ENCODE measurements at regions not wholly inside any gene's neighbourhood (a gene's known extent, or its start where the extent isn't known, plus 50 kb on each side); places are given as distances from the start of the nearest gene placed in this dataset.

- 10% methylated on average over 14 of the region's 31 CpGs for WGBS (ENCODE audit: insufficient coverage)
- peak; percentile 32 to 61 (median 45) for ATAC-seq (replicated peaks in 1 of 4)
- ChIA-PET CTCF (interaction anchor here in 1 of 2 donors (0.7 to 1.3 kb wide), 3 partner anchors 359 to 371 kb away, joined by 3 to 5 read pairs (median 4); no protein-coding TSS in a partner anchor), POLR2A (interaction anchor here (0.5 to 0.6 kb wide), 2 partner anchors 229 to 907 kb away, joined by 4 to 5 read pairs; no protein-coding TSS in a partner anchor)
- Mint-ChIP-seq H3K4me1 (peaks cover 12 to 30% (median 18%) of the 10 kb centered on the region in 3 donors), H3K4me3 (peak overlapping the region; percentile 58 to 68 (median 68)), H3K9me3 (no peaks in the 10 kb centered on the region), H3K27ac (no peak overlapping the region), H3K36me3 (no peaks in the 10 kb centered on the region), H3K27me3 (peaks cover 35 to 69% of the 10 kb centered on the region in 2 donors)
- Histone ChIP-seq H3K4me3 (ENCODE audit: control insufficient read depth in 1 of 2, extremely low read depth in 1 of 2, low read length in 1 of 2) (peak overlapping the region; percentile 5 to 30), H3K27ac (ENCODE audit: low read length) (no peak overlapping the region), H3K4me1 (ENCODE audit: control insufficient read depth in 1 of 2, extremely low read depth in 1 of 2, insufficient read depth in 2 of 2, low read length in 2 of 2) (peaks cover 0 to 16% of the 10 kb centered on the region in 2 experiments), H3K9me3 (no peaks in the 10 kb centered on the region), H3K27me3 (replicated peaks in 1 of 2; ENCODE audit: control insufficient read depth in 2 of 2, extremely low read depth in 1 of 2, insufficient read depth in 2 of 2, low read length in 1 of 2) (peaks cover 7 to 73% of the 10 kb centered on the region in 2 experiments), H3K36me3 (ENCODE audit: control insufficient read depth in 2 of 2, extremely low read depth in 1 of 2, insufficient read depth in 1 of 2, low read length in 1 of 2) (no peaks in the 10 kb centered on the region)
- DNase-seq = peak in 23 of 35 experiments; percentile 2 to 37 (median 13)
Measured at GRCh38 chr1:10866321-10867093, 70.1 kb upstream of the CASZ1 start.

DNA sequence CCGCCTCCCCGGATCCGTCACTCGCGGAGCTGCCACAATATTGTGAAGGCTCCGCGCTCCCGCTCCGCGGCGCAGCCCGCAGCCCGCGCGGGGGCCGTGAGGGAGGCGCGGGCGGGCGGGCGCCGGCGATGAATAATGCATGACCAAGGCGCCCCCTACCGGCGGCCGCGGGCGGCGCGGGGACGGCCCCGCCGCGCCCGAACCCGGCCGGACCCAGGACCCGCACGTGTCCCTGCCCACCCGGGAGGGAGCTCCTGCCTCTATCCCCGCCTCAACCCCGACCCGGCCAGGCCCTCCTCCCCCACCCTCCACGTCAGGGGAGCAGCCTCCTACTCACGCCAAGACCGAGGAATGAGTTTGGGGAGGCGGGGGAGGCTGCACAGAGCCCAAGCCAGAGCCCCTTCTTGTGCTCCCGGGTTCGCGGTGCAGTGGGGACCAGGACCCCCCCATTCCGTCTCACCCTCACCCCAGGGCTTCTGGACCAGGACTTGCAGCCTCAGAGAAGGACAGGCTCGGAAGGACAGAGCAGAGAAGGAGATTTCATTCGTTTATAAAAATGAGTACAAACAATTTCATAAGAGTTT, 70.8 kb upstream of the CASZ1 start:
- H3K27ac ChIP-seq (ENCODE audit: low read length) = no peak overlapping the region
- peaks cover 12 to 30% (median 18%) of the 10 kb centered on the region in 3 donors for H3K4me1 Mint-ChIP-seq
- H3K4me3 ChIP-seq (ENCODE audit: control insufficient read depth in 1 of 2, extremely low read depth in 1 of 2, low read length in 1 of 2) = peak overlapping the region; percentile 5 to 10
- DNase-seq (peak; percentile 10 to 77 (median 54)), ATAC-seq (replicated peaks in 1 of 4) (peak; percentile 85 to 92 (median 88))
- H3K9me3 ChIP-seq = no peaks in the 10 kb centered on the region
- no peaks in the 10 kb centered on the region for H3K9me3 Mint-ChIP-seq
- CTCF ChIA-PET = interaction anchor here (0.5 to 1.3 kb wide), 3 partner anchors 359 to 380 kb away, joined by 3 to 5 read pairs (median 3); no protein-coding TSS in a partner anchor
- no peak overlapping the region for H3K27ac Mint-ChIP-seq
- no peaks in the 10 kb centered on the region for H3K36me3 Mint-ChIP-seq
- POLR2A ChIA-PET = interaction anchor here (0.5 to 0.6 kb wide), 2 partner anchors 228 to 906 kb away, joined by 4 to 5 read pairs; no protein-coding TSS in a partner anchor
- H3K4me1 ChIP-seq (ENCODE audit: control insufficient read depth in 1 of 2, extremely low read depth in 1 of 2, insufficient read depth in 2 of 2, low read length in 2 of 2) = peaks cover 0 to 16% of the 10 kb centered on the region in 2 experiments
- peak overlapping the region in 1 of 3 donors; percentile 60 for H3K4me3 Mint-ChIP-seq
- peaks cover 7 to 73% of the 10 kb centered on the region in 2 experiments for H3K27me3 ChIP-seq (replicated peaks in 1 of 2; ENCODE audit: control insufficient read depth in 2 of 2, extremely low read depth in 1 of 2, insufficient read depth in 2 of 2, low read length in 1 of 2)
- H3K27me3 Mint-ChIP-seq = peaks cover 41 to 76% of the 10 kb centered on the region in 2 donors
- under 1% methylated on average over 37 of the region's 54 CpGs for WGBS (ENCODE audit: insufficient coverage)
- H3K36me3 ChIP-seq (ENCODE audit: control insufficient read depth in 2 of 2, extremely low read depth in 1 of 2, insufficient read depth in 1 of 2, low read length in 1 of 2) = no peaks in the 10 kb centered on the region

- H3K36me3 Mint-ChIP-seq = no peaks in the 10 kb centered on the region
- no peak overlapping the region for H3K27ac Mint-ChIP-seq
- POLR2A ChIA-PET = no interaction called here
Measured at GRCh38 chr1:10867914-10868598, 71.6 kb upstream of the CASZ1 start.

DNA sequence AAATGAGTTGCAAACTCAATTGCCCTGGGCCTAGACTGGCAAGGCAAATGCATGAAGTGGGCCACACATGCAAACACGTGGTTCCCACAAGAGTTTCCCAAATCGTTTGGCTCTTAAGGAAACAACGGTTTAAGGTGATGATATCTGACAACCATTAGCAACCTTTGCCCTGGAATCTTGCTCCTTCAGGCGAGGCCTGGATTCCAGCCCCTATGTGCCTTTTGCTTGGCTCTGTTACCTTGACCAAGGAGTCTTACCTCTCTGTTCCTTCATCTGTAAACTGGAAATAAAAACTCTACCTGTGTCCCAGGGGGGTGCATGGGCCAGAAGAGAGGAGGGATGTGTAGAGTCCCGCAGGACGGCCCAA, 72.1 kb upstream of the CASZ1 start:
- WGBS (ENCODE audit: insufficient coverage) = 76% methylated on average over 6 of the region's 6 CpGs
- ChIA-PET CTCF (interaction anchor here in 1 of 2 donors (0.6 kb wide), 1 partner anchor 369 kb away, joined by 3 read pairs; no protein-coding TSS in a partner anchor), POLR2A (no interaction called here)

More at GRCh38 chr1:10867914-10868598, 71.6 kb upstream of the CASZ1 start:
- Mint-ChIP-seq H3K9me3 (no peaks in the 10 kb centered on the region), H3K27me3 (peaks cover 42 to 72% of the 10 kb centered on the region in 2 donors), H3K4me1 (peaks cover 12 to 30% (median 18%) of the 10 kb centered on the region in 3 donors), H3K4me3 (peak overlapping the region in 2 of 3 donors; percentile 25 to 60)
- H3K9me3 ChIP-seq = no peaks in the 10 kb centered on the region
- H3K4me3 ChIP-seq (ENCODE audit: control insufficient read depth in 1 of 2, extremely low read depth in 1 of 2, low read length in 1 of 2) = no peak overlapping the region
- H3K36me3 ChIP-seq (ENCODE audit: control insufficient read depth in 2 of 2, extremely low read depth in 1 of 2, insufficient read depth in 1 of 2, low read length in 1 of 2) = no peaks in the 10 kb centered on the region
- no peak overlapping the region for H3K27ac ChIP-seq (ENCODE audit: low read length)
- no peak for ATAC-seq (replicated peaks in 1 of 4)
- no peak for DNase-seq
- peaks cover 7 to 68% of the 10 kb centered on the region in 2 experiments for H3K27me3 ChIP-seq (replicated peaks in 1 of 2; ENCODE audit: control insufficient read depth in 2 of 2, extremely low read depth in 1 of 2, insufficient read depth in 2 of 2, low read length in 1 of 2)
- WGBS (ENCODE audit: insufficient coverage) = 74% methylated on average over 17 of the region's 17 CpGs
- peaks cover 0 to 16% of the 10 kb centered on the region in 2 experiments for H3K4me1 ChIP-seq (ENCODE audit: control insufficient read depth in 1 of 2, extremely low read depth in 1 of 2, insufficient read depth in 2 of 2, low read length in 2 of 2)
- CTCF ChIA-PET = no interaction called here

GRCh38 chr1:10869933-10870332, 73.5 kb upstream of the CASZ1 start:
- DNase-seq = no peak
- ATAC-seq (replicated peaks in 1 of 4) = no peak
- no peaks in the 10 kb centered on the region for H3K9me3 Mint-ChIP-seq
- no peaks in the 10 kb centered on the region for H3K36me3 Mint-ChIP-seq
- H3K9me3 ChIP-seq = no peaks in the 10 kb centered on the region
- no CpG with 5 or more reads among the region's 1 CpG for WGBS (ENCODE audit: insufficient coverage)
- peaks cover 5 to 78% of the 10 kb centered on the region in 2 experiments for H3K27me3 ChIP-seq (replicated peaks in 1 of 2; ENCODE audit: control insufficient read depth in 2 of 2, extremely low read depth in 1 of 2, insufficient read depth in 2 of 2, low read length in 1 of 2)
- CTCF ChIA-PET = interaction anchor here (0.9 to 1.0 kb wide), 2 partner anchors 10 to 11 kb away, joined by 3 to 4 read pairs; no protein-coding TSS in a partner anchor
- H3K27ac ChIP-seq (ENCODE audit: low read length) = no peak overlapping the region
- H3K4me3 Mint-ChIP-seq = no peak overlapping the region
- H3K4me1 Mint-ChIP-seq = peaks cover 12 to 23% (median 15%) of the 10 kb centered on the region in 3 donors
- POLR2A ChIA-PET = no interaction called here
- H3K27ac Mint-ChIP-seq = no peak overlapping the region
- H3K36me3 ChIP-seq (ENCODE audit: control insufficient read depth in 2 of 2, extremely low read depth in 1 of 2, insufficient read depth in 1 of 2, low read length in 1 of 2) = no peaks in the 10 kb centered on the region
- peaks cover 31 to 59% of the 10 kb centered on the region in 2 donors for H3K27me3 Mint-ChIP-seq
- no peak overlapping the region for H3K4me3 ChIP-seq (ENCODE audit: control insufficient read depth in 1 of 2, extremely low read depth in 1 of 2, low read length in 1 of 2)
- peaks cover 0 to 16% of the 10 kb centered on the region in 2 experiments for H3K4me1 ChIP-seq (ENCODE audit: control insufficient read depth in 1 of 2, extremely low read depth in 1 of 2, insufficient read depth in 2 of 2, low read length in 2 of 2)

More for the DNA sequence above, 72.1 kb upstream of the CASZ1 start:
- no peak overlapping the region for H3K4me3 ChIP-seq (ENCODE audit: control insufficient read depth in 1 of 2, extremely low read depth in 1 of 2, low read length in 1 of 2)
- ATAC-seq (replicated peaks in 1 of 4) (no peak), DNase-seq (no peak)
- Mint-ChIP-seq H3K27ac (no peak overlapping the region), H3K9me3 (no peaks in the 10 kb centered on the region), H3K4me3 (no peak overlapping the region), H3K36me3 (no peaks in the 10 kb centered on the region), H3K27me3 (peaks cover 42 to 71% of the 10 kb centered on the region in 2 donors), H3K4me1 (peaks cover 12 to 30% (median 18%) of the 10 kb centered on the region in 3 donors)
- no peak overlapping the region for H3K27ac ChIP-seq (ENCODE audit: low read length)
- H3K27me3 ChIP-seq (replicated peaks in 1 of 2; ENCODE audit: control insufficient read depth in 2 of 2, extremely low read depth in 1 of 2, insufficient read depth in 2 of 2, low read length in 1 of 2) = peaks cover 7 to 68% of the 10 kb centered on the region in 2 experiments
- H3K4me1 ChIP-seq (ENCODE audit: control insufficient read depth in 1 of 2, extremely low read depth in 1 of 2, insufficient read depth in 2 of 2, low read length in 2 of 2) = peaks cover 0 to 16% of the 10 kb centered on the region in 2 experiments
- no peaks in the 10 kb centered on the region for H3K36me3 ChIP-seq (ENCODE audit: control insufficient read depth in 2 of 2, extremely low read depth in 1 of 2, insufficient read depth in 1 of 2, low read length in 1 of 2)
- H3K9me3 ChIP-seq = no peaks in the 10 kb centered on the region
